Stimulated activated CD4-positive, alpha-beta T cell treated with anti-CD3 and anti-CD28 coated beads, Interleukin-2, amount 100 ng/mL, for 48 hours (primary cell): ENCODE measurements at regions not wholly inside any gene's neighbourhood (a gene's known extent, or its start where the extent isn't known, plus 50 kb on each side); places are given as distances from the start of the nearest gene placed in this dataset.
"Not testable (repeated sequence)": the region's sequence is repeated elsewhere in the genome, so short reads cannot be mapped to it uniquely, and the experiment has no call there.

ENCODE experiments used
- DNase-seq, 2 donors: peaks; one replicate each; pipeline ENCODE4 v3.0.0-alpha.2; 2020

- DNase-seq, result no peak
Observed at GRCh38 chr13:62137629-62138405, 722.2 kb upstream of the PCDH20 start.

- DNase-seq, result no peak
Observed at GRCh38 chr13:62131604-62132003, 716.0 kb upstream of the PCDH20 start.

- DNase-seq, result no peak
Observed at GRCh38 chr13:62130062-62130970, 714.7 kb upstream of the PCDH20 start.

- DNase-seq, result no peak
Observed at GRCh38 chr13:62129000-62129551, 713.4 kb upstream of the PCDH20 start.

GRCh38 chr13:62126400-62126799 is 710.8 kb upstream of the PCDH20 start:
- no peak for DNase-seq

- no peak for DNase-seq
Observed at GRCh38 chr13:62125451-62125850, 709.8 kb upstream of the PCDH20 start.

GRCh38 chr13:62123409-62123808 is 707.8 kb upstream of the PCDH20 start:
- no peak for DNase-seq

GRCh38 chr13:62122434-62122833 is 706.8 kb upstream of the PCDH20 start:
- no peak for DNase-seq

- DNase-seq, result no peak
Observed at GRCh38 chr13:62119739-62120700, 704.4 kb upstream of the PCDH20 start.

- no peak for DNase-seq
Observed at GRCh38 chr13:62115831-62116230, 700.2 kb upstream of the PCDH20 start.

- no peak for DNase-seq
Observed at GRCh38 chr13:62113179-62113578, 697.5 kb upstream of the PCDH20 start.

GRCh38 chr13:62110079-62110478 is 694.4 kb upstream of the PCDH20 start:
- no peak for DNase-seq

- DNase-seq, result not testable (repeated sequence)
Observed at GRCh38 chr13:62104136-62104535, 688.5 kb upstream of the PCDH20 start.

- no peak for DNase-seq
Observed at GRCh38 chr13:62096652-62097051, 681.0 kb upstream of the PCDH20 start.

GRCh38 chr13:62094932-62095331 is 679.3 kb upstream of the PCDH20 start:
- no peak for DNase-seq

GRCh38 chr13:62093984-62094780 is 678.5 kb upstream of the PCDH20 start:
- DNase-seq, result no peak

- no peak for DNase-seq
Observed at GRCh38 chr13:62092949-62093348, 677.3 kb upstream of the PCDH20 start.

GRCh38 chr13:62092536-62092935 is 676.9 kb upstream of the PCDH20 start:
- no peak for DNase-seq

GRCh38 chr13:62088165-62088564 is 672.5 kb upstream of the PCDH20 start:
- no peak for DNase-seq

- no peak for DNase-seq
Observed at GRCh38 chr13:62087124-62087523, 671.5 kb upstream of the PCDH20 start.
